IPS DF 4.7 (cell line): ENCODE measurements at regions not wholly inside any gene's neighbourhood (a gene's known extent, or its start where the extent isn't known, plus 50 kb on each side); places are given as distances from the start of the nearest gene placed in this dataset.

ENCODE experiments used
- DNase-seq: peaks from one replicate; pipeline ENCODE4 v3.0.0-alpha.2; 2013; ENCODE audit warnings: low spot score; ENCODE audit errors: extremely low read depth

- no peak for DNase-seq
Measured at GRCh38 chr2:234307322-234307961, 189.4 kb downstream of the ARL4C start.

- DNase-seq, result no peak
Measured at GRCh38 chr2:234306426-234307173, 190.3 kb downstream of the ARL4C start.

- DNase-seq, result no peak
Measured at GRCh38 chr2:234305846-234306245, 191.0 kb downstream of the ARL4C start.

GRCh38 chr2:234304950-234305349 lies 191.9 kb downstream of the ARL4C start:
- no peak for DNase-seq

- DNase-seq, result no peak
Measured at GRCh38 chr2:234302664-234302991, 194.3 kb downstream of the ARL4C start.

- no peak for DNase-seq
Measured at GRCh38 chr2:234300932-234301823, 195.7 kb downstream of the ARL4C start.

GRCh38 chr2:234300391-234300925 lies 196.4 kb downstream of the ARL4C start:
- no peak for DNase-seq

GRCh38 chr2:234298918-234299317 lies 198.0 kb downstream of the ARL4C start:
- DNase-seq, result no peak

- no peak for DNase-seq
Measured at GRCh38 chr2:234296991-234297390, 199.9 kb downstream of the ARL4C start.

- DNase-seq, result no peak
Measured at GRCh38 chr2:234293973-234294372, 202.9 kb downstream of the ARL4C start.

- no peak for DNase-seq
Measured at GRCh38 chr2:234292962-234293243, 204.0 kb downstream of the ARL4C start.

- no peak for DNase-seq
Measured at GRCh38 chr2:234292205-234292961, 204.5 kb downstream of the ARL4C start.

- DNase-seq, result no peak
Measured at GRCh38 chr2:234291765-234292204, 205.1 kb downstream of the ARL4C start.

GRCh38 chr2:234290671-234291070 lies 206.2 kb downstream of the ARL4C start:
- DNase-seq, result no peak

- DNase-seq, result no peak
Measured at GRCh38 chr2:234289834-234290590, 206.9 kb downstream of the ARL4C start.

- no peak for DNase-seq
Measured at GRCh38 chr2:234288974-234289455, 207.9 kb downstream of the ARL4C start.

GRCh38 chr2:234287650-234288049 lies 209.2 kb downstream of the ARL4C start:
- DNase-seq, result no peak

GRCh38 chr2:234286956-234287355 lies 209.9 kb downstream of the ARL4C start:
- DNase-seq, result no peak

- DNase-seq, result no peak
Measured at GRCh38 chr2:234286118-234286598, 210.7 kb downstream of the ARL4C start.

GRCh38 chr2:234285541-234285940 lies 211.3 kb downstream of the ARL4C start:
- no peak for DNase-seq
